Suppressor macrophage treated with lipopolysaccharide for 1 hour (primary cell): ENCODE measurements at regions not wholly inside any gene's neighbourhood (a gene's known extent, or its start where the extent isn't known, plus 50 kb on each side); places are given as distances from the start of the nearest gene placed in this dataset.
A peak's percentile ranks its signal among the peaks of the same experiment; 100 is the strongest.
"Not testable (repeated sequence)": the region's sequence is repeated elsewhere in the genome, so short reads cannot be mapped to it uniquely, and the experiment has no call there.

ENCODE experiments used
- DNase-seq, 3 donors: peaks; one replicate each; pipeline ENCODE4 v3.0.0-alpha.2; 2020 to 2022

DNA sequence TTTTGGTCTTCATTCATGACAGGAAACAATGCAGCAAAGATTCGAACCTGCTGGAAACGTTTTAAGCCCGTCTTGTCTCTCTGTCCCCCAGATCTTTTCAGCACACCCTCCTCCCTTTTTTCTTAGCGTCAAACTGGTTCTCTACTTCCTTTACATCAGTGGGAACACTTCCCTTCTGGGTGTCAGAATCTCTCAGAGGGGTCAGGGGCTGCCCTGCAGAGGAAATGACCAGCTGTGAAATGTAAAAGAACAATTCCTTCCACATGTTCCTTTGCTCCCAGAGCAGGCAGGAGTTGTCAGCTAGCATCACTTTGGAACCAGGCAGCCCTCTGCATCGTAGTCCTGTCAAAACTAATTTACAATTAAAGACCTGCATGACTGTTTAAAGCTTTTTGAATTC, 619.0 kb downstream of the TFAP2A start:
- DNase-seq, result no peak

DNA sequence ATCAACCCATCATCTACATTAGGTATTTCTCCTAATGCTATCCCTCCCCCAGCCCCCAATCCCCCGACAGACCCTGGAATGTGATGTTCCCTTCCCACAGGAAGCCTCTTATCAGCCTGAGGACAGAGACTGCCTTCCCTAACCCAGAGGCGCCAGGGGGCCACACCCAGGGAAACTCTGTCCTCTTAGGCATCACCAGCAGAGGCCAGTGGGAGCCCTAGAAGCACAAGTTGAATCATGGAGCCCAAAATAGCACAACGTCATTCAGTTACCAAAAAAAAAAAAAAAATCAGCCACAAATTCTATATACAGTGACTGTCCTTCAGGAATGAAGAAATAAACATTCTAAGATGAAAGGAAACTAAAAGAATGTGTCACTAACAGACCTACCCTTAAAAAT, 625.7 kb downstream of the TFAP2A start:
- DNase-seq, result no peak

DNA sequence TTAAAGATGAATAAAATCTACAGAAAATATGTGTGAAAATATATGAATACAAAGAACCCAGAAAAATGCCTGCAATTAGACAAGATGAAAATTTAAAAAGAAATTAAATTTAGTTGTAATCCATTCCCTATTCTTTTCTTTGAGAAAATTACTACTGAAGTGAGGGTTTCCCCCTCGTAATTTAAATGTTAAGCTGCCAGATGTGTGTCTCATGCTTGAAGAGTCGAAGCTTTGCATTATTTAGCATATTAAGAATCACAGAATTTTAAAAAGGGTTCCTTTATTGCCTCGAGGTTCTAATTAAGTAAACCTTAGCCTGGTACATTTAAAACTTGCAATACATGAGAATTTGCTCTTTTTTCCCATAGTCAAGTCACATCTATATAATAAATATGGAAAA, 630.1 kb downstream of the TFAP2A start:
- DNase-seq, result no peak

DNA sequence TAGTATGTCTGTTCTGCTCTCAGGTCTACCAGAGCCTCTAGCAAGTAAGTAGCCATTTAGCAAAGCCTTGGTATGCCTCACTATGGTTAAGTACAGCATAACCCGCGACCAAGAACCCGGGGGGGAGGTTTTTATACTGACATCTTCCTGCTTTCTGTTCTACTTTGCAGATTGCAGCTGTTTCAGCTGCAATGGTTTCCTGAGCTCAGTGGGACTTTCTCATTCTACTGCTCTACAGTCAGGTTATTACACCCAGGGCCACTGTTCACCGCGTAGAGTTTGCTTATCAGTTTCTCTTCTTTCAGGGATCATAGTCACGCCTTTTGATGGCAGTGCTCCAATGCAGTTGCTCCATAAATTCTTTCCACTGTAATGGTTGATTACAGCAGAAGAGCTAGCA, 631.3 kb downstream of the TFAP2A start:
- DNase-seq, result no peak

DNA sequence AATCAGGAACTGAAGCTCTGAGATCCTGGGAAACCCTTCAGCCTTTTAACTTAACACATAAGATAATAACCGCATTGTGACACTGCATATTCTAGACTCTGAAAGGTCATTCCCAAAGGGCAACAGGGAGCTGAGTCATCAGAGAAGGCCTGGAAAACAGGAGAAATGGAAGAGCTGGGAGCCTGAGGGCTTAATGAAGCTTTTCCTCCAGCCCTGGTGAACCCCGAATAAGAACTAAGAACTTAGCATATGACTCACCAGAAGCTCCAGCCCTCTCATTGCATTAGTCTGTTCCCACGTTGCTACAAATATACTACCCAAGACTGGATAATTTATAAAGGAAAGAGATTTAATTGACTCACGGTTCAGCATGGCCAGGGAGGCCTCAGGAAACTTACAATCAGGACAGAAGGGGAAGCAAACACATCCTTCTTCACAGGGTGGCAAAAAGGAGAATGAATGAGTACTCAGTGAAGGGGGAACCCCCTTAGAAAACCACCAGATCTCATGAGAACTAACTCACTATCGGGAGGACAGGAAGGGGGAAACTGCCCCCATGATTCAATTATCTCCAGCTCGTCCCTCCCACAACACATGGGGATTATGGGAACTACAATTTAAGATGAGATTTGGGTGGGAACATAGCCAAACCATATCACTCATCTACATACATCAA, 648.5 kb downstream of the TFAP2A start:
- peak; percentile 1 to 35 (median 3) for DNase-seq

DNA sequence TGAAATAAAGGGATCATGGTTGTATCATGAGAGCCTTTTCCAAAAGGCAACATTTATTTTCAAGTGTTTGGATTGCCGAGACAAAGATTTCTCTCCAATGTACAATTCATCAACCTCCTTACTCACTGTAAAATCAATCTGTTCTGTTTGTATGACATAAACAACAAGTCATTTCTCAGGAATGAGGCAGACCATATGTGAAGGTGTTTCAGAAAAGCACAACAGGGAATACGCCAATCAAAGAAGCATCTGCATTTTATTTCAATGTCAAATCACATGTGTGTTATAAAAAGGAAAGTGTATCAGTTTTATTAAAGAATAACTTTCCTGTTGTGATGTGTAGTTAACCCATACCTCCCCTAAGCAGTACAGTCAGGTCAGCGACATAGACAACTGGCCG, 653.7 kb downstream of the TFAP2A start:
- DNase-seq, result no peak

DNA sequence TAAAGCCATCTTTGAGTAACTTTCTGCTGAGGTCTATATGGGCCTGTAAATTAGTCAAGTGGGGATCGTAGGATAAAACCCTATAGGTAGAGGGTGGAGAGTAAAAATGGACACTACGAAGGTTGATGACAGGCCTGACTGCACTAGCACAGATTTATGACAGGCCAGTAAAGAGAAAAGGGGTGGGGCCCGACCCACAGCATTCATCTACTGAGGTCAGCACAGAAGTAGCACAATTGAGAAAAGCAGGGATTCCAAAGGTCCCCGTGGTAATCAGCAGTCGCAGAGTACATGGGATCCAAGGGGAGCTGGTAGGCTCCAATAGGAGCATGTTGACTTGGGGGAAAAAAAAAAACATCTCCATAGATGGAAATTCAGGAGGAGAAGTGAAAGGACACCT, 660.4 kb downstream of the TFAP2A start:
- no peak for DNase-seq

DNA sequence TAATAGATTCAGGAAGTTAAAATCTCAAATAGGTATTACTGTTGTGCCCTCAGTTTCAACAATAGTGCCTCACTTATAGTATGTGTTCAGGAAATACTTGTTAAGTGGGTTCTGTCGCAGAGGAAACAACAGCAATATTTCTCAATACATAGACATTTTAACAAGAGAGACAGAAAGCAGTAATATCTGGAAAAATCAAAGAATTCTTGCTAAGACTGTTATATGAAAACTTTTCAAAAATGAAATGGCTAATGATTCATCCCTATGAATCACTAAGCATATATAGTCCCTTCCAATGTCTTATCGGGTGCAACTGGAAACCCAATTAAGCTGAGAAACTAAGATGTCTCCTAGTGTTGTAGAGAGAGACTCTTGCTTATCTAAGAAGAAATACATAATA, 668.9 kb downstream of the TFAP2A start:
- DNase-seq, result no peak

DNA sequence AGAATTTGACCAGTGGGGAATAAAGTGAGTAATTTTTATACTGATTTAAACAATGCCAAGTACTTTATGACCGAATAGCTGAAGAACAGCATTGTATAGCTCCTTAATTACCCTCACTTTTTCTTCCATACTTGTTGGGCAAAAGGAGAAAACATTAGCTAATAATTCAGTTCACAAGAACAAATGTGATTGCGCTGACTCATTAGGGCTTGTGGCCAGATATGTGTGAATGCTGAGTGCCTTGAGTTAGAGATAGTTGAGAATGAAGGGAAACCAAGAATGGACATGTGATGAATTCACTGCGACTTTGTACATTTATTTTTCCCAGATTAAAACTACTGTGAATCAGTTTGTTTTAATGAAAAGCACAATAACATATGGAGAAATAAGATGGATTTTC, 669.4 kb downstream of the TFAP2A start:
- no peak for DNase-seq

DNA sequence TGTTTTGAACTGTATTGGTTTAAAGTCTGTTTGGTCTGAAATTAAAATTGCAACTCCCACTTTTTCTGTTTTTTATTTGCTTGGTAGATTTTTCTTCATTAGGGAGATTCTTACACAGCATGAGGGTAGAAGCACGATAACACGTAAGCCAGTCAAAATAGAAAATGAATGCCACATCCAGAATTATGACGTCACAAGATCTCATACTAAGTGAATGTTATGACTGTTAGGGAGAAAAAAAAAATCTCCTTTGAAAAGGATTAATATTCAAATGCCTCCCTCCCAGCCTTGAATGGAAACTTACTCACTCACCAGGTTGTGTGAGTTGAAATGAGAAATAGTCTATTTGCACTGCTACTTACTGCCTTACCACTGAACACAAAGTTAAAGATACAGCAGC, 670.8 kb downstream of the TFAP2A start:
- no peak for DNase-seq

DNA sequence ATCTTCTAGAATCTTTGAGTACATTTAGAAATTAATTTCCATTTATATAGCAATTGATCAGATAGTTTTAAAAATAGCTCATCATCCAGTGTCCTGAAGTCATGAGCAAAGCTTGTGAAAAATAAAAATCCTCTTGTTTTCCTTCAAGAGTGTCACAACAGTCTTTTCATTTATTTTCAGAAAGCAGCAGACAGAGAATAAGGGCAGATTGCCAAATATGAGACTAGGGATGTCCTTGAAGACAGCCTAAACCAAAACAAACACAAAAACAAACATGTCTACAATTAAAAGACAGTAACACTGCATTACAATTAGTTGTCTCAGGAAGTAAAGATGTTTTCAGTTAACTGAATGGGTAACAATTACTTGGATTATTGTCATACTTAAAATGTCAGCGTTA, 682.8 kb downstream of the TFAP2A start:
- no peak for DNase-seq

DNA sequence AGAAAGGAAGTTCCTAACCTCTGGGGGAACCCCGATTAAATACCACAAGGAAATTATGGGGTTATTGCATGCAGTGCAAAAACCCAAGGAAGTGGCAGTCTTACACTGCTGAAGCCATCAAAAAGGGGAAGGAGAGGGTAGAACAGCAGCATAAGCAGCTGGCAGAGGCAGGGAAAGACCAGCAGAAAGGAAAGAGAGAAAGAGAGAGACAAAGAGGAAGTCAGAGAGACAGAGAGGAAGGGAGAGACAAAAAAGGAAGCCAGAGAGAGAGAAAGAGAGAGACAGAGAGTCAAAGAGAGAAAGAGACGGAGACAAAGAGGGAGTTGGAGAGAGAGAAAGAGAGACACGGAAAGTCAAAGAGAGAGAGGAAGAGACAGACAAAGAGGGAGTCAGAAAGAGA, 689.1 kb downstream of the TFAP2A start:
- peak; percentile 3 to 43 (median 14) for DNase-seq

DNA sequence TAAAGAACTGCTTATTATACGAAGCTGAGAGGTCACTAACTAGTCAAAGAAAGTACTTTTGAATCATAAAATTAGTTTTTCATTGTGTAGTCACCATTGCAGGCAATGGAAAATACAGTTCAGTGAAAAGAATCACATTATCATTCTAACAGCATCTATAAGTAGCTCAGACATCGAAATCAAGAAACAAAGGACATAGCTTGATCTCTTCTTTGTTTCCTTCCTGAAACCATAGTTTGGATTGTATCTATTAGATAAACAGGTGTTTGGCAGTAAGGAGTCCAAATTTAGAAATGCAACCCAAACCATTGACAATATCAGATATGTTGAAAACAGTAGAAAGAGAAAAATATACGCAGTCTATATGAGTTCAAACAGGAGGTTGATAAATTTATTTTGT, 697.3 kb downstream of the TFAP2A start:
- DNase-seq, result no peak

DNA sequence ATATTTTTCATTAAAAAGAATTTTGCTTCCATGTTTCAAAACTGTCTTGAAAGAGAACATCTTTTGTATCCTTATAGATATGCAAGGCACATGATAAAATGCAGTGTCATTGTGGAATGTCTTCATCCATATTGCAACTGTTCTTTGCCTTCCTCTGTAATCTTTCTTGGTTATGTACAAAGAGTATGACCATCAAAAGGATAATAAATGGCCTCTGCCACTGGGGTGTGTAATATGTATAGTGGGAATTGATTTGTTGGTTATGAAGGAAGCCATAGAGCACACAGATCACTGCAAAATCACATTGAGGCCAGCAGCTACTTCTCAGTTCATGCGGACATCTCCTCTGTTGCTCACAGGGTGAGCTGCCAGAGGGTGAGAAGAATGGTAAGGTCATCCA, 703.5 kb downstream of the TFAP2A start:
- DNase-seq, result no peak

DNA sequence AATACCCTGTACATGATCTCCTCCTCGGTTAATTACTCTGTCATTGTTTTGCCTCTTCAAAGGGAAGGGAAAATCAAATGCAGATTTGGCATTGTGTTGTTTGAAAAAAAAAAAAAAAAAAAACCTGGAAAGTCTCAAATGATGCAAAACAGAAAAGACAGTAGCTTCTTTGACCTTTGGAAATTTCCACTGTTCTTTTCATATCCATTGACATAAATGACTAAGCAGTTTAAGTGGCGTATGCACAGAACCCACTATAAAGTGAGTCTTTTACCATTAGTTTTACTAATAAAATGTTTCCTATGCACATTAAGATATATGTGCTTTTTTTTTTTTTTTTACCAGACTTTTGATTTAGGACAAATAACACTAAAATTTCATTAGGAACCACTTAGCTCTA, 704.3 kb downstream of the TFAP2A start:
- peak in 2 of 3 donors; percentile 9 to 33 for DNase-seq

DNA sequence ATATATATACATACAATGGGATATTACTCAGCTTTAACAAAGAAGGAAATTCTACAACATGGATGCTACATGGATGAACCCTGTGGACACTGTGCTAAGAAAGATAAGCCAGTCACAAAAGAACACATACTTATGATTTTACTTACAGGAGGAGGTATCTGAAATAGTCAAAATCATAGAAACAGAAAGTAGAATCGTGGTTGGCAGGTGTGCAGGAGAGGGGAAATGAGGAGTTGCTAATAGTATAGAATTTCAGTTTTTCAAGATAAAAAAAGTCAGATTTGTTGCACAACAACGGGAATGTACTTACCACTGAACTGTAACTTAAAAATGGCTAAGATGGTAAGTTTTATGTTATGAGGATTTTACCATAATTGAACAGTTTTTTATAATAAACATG, 706.3 kb downstream of the TFAP2A start:
- no peak for DNase-seq

DNA sequence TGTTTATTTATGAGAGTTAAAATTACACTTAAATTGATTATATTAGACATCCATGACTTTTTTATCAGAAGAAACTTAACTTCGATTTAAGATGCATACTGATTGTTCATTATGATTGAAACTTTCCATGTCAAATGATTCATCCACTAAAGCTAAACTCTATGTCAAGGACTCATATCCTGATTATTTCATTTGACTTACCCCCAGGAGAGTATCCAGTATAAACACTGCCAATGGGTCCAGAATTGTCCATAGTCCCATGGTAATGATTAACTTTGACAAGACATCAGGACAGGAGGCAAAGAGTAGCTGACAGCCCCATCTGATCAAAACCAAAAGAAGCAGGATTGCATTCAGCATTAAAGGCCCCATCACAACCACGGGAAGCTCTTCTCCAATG, 709.9 kb downstream of the TFAP2A start:
- DNase-seq, result no peak

DNA sequence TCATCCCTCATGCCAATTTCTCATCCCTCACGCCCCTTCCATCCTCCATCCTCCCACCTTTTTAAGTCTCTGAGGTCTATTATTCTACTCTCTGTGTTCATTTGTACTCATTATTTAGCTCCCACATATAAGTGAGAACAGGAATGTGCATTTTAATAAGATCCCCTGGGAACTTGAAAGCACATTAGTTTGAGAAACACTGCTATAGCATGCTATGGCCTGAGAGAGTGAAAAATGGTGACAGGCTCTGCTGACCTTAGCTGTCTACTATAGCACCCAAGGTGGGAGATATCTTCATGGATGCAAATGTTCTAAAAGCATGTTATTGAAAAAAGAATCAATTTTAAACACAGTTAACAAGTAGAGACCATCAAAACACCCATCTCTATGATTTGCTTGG, 712.0 kb downstream of the TFAP2A start:
- no peak for DNase-seq

DNA sequence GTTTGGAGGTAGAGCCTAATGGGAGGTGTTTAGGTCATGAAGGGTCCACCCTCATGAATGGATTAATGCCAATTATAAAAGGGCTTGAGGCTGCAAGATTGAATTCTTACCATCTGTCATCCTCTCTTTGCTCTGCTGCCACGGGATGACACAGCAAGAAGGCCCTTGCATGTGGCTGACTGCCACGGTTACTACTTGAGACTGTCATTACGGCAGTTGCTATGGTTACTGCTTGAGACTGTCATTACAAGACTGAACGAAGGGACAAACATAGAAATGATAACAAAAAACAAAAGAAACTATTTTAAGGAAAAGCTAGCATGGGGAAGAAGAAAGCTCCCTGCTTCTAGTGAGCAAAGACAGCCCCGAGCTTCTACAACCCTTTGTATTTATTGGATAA, 715.0 kb downstream of the TFAP2A start:
- no peak for DNase-seq

DNA sequence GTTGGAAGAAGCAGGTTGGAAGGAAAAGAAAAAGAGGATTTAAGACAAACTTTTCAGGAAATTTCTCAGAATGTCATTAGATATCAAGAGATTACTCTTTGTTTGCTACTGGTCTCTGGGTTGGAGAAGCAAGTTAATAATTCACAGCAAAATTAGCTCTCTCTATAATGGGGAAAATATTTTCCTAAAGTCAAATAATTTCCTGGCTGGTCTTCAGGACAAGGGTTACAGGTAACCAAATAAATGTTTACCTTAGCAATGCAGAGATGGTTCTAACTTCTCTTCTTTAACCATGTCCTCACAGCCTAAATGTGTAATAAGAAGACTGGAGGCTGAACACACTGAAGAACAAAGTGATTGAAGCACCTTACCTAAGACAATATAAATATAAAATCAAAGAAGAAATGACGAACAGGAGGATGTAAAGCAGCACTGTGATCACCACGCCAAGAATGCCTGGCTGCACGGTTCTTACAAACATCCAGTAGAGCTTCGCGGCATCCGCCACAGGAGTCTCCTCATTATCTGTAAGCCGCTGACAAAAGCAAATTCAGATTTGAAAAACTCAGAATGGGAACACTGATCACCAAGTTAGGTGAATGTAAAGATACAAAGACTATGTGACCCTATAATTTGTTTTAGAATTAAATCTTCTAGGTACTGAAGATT, 717.5 kb downstream of the TFAP2A start:
- no peak for DNase-seq

DNA sequence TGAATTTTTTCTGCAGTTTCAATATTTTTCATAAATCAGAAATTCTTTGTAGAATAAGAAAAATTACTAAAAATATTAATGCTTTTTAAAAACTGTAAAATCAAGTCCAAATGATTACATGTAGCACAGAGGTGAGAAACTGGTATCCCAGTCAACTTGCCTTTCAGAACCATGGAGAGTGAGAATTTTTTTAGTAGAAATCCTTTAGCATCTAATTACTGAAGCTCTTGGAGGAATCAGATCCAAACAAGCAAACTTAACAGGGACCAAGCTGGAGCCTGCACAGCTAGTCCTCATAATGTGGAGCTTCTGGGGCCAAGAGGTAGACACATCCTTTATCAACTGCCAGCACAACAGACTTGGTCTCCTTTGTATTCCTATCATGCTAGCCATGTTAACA, 724.5 kb downstream of the TFAP2A start:
- no peak for DNase-seq

DNA sequence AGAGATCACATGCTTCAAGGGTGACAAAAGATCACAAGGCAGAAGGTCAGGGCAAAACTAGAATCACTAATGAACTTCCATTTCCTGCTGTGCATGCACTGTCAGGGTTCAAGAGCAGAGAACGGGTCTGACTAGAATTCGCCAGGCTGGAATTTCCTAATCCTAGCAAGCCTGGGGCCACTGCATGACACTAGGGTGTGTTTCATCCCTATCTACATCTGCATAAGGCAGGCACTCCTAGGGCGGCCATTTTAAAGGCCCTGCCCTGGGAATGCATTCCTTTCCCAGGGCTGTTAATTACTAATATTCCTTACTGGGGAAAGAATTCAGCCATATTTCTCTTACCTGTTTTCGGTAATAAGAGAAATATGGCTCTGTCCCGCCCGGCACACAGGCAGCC, 734.1 kb downstream of the TFAP2A start:
- DNase-seq, result not testable (repeated sequence)

DNA sequence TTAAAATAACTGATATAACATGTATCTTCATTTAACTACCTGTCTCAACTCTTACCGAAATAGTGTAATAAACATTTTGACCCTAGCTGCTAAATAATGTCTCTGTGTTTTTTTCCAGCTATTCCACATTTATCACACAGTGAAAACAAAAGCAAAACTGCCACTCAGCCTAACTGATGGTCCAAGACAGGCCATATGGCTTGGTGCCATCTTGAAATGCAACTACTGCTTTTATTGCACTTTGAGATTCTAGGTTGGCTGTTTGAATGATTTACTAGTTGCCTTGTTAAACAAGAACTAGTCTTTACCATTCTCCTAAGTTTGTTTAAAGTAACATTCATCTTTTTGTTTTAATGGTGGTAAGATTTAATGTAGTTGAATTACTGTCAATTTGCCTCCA, 739.8 kb downstream of the TFAP2A start:
- DNase-seq, result no peak

DNA sequence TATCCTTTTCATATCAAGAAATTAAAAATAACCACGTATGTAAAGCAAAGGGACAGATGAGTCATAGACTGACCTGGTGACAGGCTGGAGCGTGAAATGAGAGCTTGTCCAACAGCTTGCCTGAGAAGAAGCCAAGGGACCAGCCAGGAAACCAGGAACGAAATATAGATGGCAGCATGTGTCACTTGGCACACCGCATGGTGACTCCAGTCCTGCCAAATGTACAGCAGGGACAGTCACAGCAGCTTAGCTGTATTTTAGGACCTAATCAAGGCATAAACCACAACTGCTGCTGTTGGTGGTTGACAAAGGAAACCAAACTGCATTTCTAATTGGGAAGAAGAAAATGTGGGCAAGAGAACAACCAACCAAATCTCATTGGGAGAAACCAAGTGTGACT, 755.0 kb downstream of the TFAP2A start:
- no peak for DNase-seq

DNA sequence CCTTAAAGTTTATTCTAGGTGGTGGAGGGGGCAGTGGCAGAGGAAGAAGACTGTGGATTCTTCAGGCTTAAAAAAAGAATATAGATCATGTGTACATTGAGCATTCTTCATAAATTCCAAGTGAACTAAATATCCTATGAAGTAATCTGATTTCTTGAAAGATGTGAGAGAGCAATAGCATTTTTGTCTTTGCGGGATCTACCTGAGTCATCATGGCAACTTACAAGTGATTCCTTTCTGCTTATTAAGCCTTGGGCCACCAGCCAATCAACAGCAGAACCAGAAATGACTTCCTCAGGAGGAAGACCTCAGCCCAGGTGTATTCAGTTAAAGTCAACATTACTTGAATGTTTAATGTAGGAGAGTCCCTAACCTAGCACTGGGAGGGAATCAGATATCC, 756.9 kb downstream of the TFAP2A start:
- no peak for DNase-seq
